22Rv1 (cell line): ENCODE measurements at regions not wholly inside any gene's neighbourhood (a gene's known extent, or its start where the extent isn't known, plus 50 kb on each side); places are given as distances from the start of the nearest gene placed in this dataset.

Experiments
- CTCF ChIP-seq: fragments of 450-650 bp; IDR thresholded peaks from 2 replicates; pipeline ENCODE4 v1.5.1; 2017; ENCODE audit warnings: mild to moderate bottlenecking
- ZFX ChIP-seq: fragments of 450-650 bp; IDR thresholded peaks from 2 replicates; pipeline ENCODE4 v1.6.1; 2017; ENCODE audit warnings: antibody characterized with exemption, borderline replicate concordance

GRCh38 chr5:126354012-126354857 lies 69.0 kb upstream of the GRAMD2B start:
- TF ChIP-seq CTCF, result peak; percentile 68
- no peak for TF ChIP-seq ZFX
